Keratinocyte (primary cell): ENCODE measurements at regions not wholly inside any gene's neighbourhood (a gene's known extent, or its start where the extent isn't known, plus 50 kb on each side); places are given as distances from the start of the nearest gene placed in this dataset.

Experiments used
- DNase-seq: peaks from one replicate; pipeline ENCODE4 v3.0.0-alpha.2; 2011; ENCODE audit warnings: low read depth, missing footprints, low spot score
- FAIRE-seq: peaks from 2 replicates; lab custom pipeline; 2011; peaks lifted over from hg19 to GRCh38; lab: Jason Lieb, UNC
- H2AFZ ChIP-seq: 2 replicates; pipeline ENCODE4 v1.6.0; 2012; ENCODE audit warnings: low read length, control low read depth, inconsistent platforms; ENCODE audit not compliant: control insufficient read depth
- H3K27ac ChIP-seq: 2 replicates; pipeline ENCODE4 v1.5.1; 2011; ENCODE audit warnings: low read length; ENCODE audit not compliant: control insufficient read depth, insufficient read depth
- H3K27me3 ChIP-seq: 3 replicates; pipeline ENCODE4 v1.6.0; 2011; ENCODE audit warnings: low read length; ENCODE audit not compliant: control insufficient read depth, insufficient read depth; ENCODE audit errors: extremely low read depth
- H3K36me3 ChIP-seq, 2 experiments: 2 replicates in 1 of 2; 3 replicates in 1 of 2; pipeline ENCODE4 v1.5.1; 2011; ENCODE audit warnings: low read length in 2 of 2, mild to moderate bottlenecking in 1 of 2; ENCODE audit not compliant: control insufficient read depth in 2 of 2, insufficient read depth in 2 of 2; ENCODE audit errors: extremely low read depth in 1 of 2
- H3K4me1 ChIP-seq: 3 replicates; pipeline ENCODE4 v1.5.1; 2011; ENCODE audit warnings: low read length; ENCODE audit not compliant: control insufficient read depth, insufficient read depth; ENCODE audit errors: extremely low read depth
- H3K4me2 ChIP-seq: 3 replicates; pipeline ENCODE4 v1.6.0; 2011; ENCODE audit warnings: low read depth, low read length; ENCODE audit not compliant: control insufficient read depth, insufficient read depth; ENCODE audit errors: extremely low read depth
- H3K4me3 ChIP-seq, 3 experiments: fragments of 200-600 bp in 1 of 3; sonication (generic) in 1 of 3; 2 replicates in 2 of 3; 3 replicates in 1 of 3; pipeline ENCODE4 v1.5.1; 2011 to 2016; ENCODE audit warnings: low read length in 3 of 3, mild to moderate bottlenecking in 3 of 3, control low read depth in 2 of 3, inconsistent platforms in 1 of 3, low read depth in 1 of 3, mixed read lengths in 1 of 3, mixed run types in 1 of 3, moderate library complexity in 1 of 3; ENCODE audit not compliant: control insufficient read depth in 2 of 3, insufficient read depth in 2 of 3; ENCODE audit errors: extremely low read depth in 1 of 3
- H3K79me2 ChIP-seq: 2 replicates; pipeline ENCODE4 v1.6.0; 2012; ENCODE audit warnings: low read length; ENCODE audit not compliant: control insufficient read depth, insufficient read depth
- H3K9ac ChIP-seq: 3 replicates; pipeline ENCODE4 v1.6.0; 2011; ENCODE audit warnings: low read length; ENCODE audit not compliant: control insufficient read depth, insufficient read depth; ENCODE audit errors: extremely low read depth
- H3K9me1 ChIP-seq: 3 replicates; pipeline ENCODE4 v1.6.0; 2011; ENCODE audit warnings: low read length; ENCODE audit not compliant: control insufficient read depth, insufficient read depth; ENCODE audit errors: extremely low read depth
- H3K9me3 ChIP-seq: 2 replicates; pipeline ENCODE4 v1.5.1; 2012; ENCODE audit warnings: low read depth, low read length; ENCODE audit not compliant: control insufficient read depth
- H4K20me1 ChIP-seq: 3 replicates; pipeline ENCODE4 v1.6.0; 2011; ENCODE audit warnings: low read length; ENCODE audit not compliant: control insufficient read depth, insufficient read depth; ENCODE audit errors: extremely low read depth
- EZH2 ChIP-seq: IDR thresholded peaks from one replicate; pipeline ENCODE4 v1.6.1; 2012; ENCODE audit warnings: inconsistent platforms, mild to moderate bottlenecking, low read length, moderate library complexity
- dilution Hi-C: fragments of 300-500 bp; cut with MboI; formaldehyde crosslinking; loops from one replicate; pipeline ENCODE4 v1.7.0; 2020; ENCODE audit warnings: low sequenced_read_pairs; ENCODE audit not compliant: extremely low pct_ligation_motif_present
- TF ChIP-seq, protein P1 (sequence below), 3 experiments: IDR thresholded peaks in 1 of 3; conservative IDR thresholded peaks in 1 of 3; optimal IDR thresholded peaks in 1 of 3; 2 replicates in 2 of 3; 3 replicates in 1 of 3; pipeline versions ENCODE3 to v1.5.1; 2011; ENCODE audit warnings: low read length in 3 of 3, mild to moderate bottlenecking in 3 of 3, moderate library complexity in 2 of 3, control low read depth in 1 of 3, inconsistent platforms in 1 of 3; ENCODE audit not compliant: insufficient read depth in 2 of 3; ENCODE audit errors: extremely low read depth in 1 of 3

DNA sequence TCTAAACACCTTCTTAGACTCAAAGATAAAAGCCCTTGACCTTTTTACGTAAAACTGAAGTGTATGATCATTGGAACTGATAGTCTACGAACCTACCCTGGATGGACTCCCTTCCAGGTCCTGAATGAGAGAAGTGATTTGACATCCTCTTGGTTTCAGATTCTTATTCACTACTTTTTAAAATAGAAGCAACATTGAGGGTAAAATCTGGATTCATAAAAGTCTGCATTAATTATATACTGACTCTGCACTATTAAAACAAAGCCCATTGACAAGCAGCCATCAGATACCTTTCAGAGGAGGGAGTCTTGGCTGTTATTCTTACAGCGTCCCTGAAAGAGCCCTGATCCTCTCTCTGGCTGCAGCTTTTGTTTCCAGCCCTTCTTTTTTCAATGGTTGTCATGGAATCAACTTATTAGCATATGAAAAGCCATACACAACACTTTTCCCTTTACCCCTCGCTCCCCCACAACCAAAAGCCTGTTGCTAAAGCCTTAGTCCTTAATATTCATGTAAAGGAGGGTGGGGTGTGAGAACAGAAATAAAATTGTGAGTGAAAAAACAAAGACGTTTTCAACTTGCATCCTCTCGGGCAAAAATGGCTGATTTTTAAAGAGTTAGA, 270.0 kb upstream of the MARCKS start:
- Histone ChIP-seq H3K9ac (no peak overlapping the region), H2AFZ (no peak overlapping the region), H3K36me3 (no peaks in the 10 kb centered on the region), H3K27me3 (no peaks in the 10 kb centered on the region), H3K4me2 (no peak overlapping the region), H4K20me1 (no peaks in the 10 kb centered on the region), H3K27ac (no peak overlapping the region), H3K4me1 (no peaks in the 10 kb centered on the region), H3K9me1 (no peaks in the 10 kb centered on the region), H3K9me3 (no peaks in the 10 kb centered on the region), H3K4me3 (no peak overlapping the region), H3K79me2 (no peaks in the 10 kb centered on the region)
- DNase-seq (no peak), FAIRE-seq (no peak)
- dilution Hi-C loops = no loop called here
- no peak for TF ChIP-seq EZH2
- TF ChIP-seq, protein P1, sequence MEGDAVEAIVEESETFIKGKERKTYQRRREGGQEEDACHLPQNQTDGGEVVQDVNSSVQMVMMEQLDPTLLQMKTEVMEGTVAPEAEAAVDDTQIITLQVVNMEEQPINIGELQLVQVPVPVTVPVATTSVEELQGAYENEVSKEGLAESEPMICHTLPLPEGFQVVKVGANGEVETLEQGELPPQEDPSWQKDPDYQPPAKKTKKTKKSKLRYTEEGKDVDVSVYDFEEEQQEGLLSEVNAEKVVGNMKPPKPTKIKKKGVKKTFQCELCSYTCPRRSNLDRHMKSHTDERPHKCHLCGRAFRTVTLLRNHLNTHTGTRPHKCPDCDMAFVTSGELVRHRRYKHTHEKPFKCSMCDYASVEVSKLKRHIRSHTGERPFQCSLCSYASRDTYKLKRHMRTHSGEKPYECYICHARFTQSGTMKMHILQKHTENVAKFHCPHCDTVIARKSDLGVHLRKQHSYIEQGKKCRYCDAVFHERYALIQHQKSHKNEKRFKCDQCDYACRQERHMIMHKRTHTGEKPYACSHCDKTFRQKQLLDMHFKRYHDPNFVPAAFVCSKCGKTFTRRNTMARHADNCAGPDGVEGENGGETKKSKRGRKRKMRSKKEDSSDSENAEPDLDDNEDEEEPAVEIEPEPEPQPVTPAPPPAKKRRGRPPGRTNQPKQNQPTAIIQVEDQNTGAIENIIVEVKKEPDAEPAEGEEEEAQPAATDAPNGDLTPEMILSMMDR (optimal IDR thresholded peaks at IDR 0.05 in 1 of 3, IDR thresholded peaks at IDR 0.05 in 1 of 3, conservative IDR thresholded peaks at IDR 0.05 in 1 of 3; ENCODE audit: extremely low read depth in 1 of 3, insufficient read depth in 2 of 3, low read length in 3 of 3) = no peak

DNA sequence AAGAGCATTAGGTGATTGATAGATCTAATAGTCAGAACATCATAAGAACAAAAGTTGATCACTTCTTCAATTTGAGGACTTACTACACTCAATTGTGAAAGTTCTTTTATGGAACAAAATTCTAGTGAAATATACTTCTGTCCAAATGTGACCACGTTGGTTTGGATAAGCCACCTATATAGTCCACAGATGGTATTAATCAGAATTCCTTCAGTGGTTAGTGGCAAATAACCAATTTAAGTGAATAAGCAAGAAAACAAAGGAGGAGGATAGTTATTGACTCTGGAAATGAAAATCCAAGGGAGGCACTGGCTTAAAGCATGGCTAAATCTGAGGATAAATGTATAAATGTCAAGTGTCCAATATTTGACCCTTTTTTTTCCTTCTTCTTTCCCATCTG, 268.5 kb upstream of the MARCKS start:
- H3K79me2 ChIP-seq = no peaks in the 10 kb centered on the region
- H2AFZ ChIP-seq = no peak overlapping the region
- FAIRE-seq = no peak
- no peaks in the 10 kb centered on the region for H4K20me1 ChIP-seq
- no peaks in the 10 kb centered on the region for H3K9me1 ChIP-seq
- H3K36me3 ChIP-seq = no peaks in the 10 kb centered on the region
- no peak overlapping the region for H3K27ac ChIP-seq
- H3K27me3 ChIP-seq = no peaks in the 10 kb centered on the region
- TF ChIP-seq, protein P1 (optimal IDR thresholded peaks at IDR 0.05 in 1 of 3, IDR thresholded peaks at IDR 0.05 in 1 of 3, conservative IDR thresholded peaks at IDR 0.05 in 1 of 3; ENCODE audit: extremely low read depth in 1 of 3, insufficient read depth in 2 of 3, low read length in 3 of 3) = no peak
- TF ChIP-seq EZH2 = no peak
- no peak overlapping the region for H3K4me3 ChIP-seq
- no peak overlapping the region for H3K9ac ChIP-seq
- H3K4me2 ChIP-seq = no peak overlapping the region
- H3K9me3 ChIP-seq = no peaks in the 10 kb centered on the region
- dilution Hi-C loops = no loop called here
- H3K4me1 ChIP-seq = no peaks in the 10 kb centered on the region
- DNase-seq = no peak
